Loucy (cell line): ENCODE measurements at regions not wholly inside any gene's neighbourhood (a gene's known extent, or its start where the extent isn't known, plus 50 kb on each side); places are given as distances from the start of the nearest gene placed in this dataset.

Source experiments
- H2AFZ ChIP-seq: fragments of 200-600 bp; sonication (generic); 2 replicates; pipeline ENCODE4 v1.6.0; 2016; ENCODE audit warnings: antibody characterized with exemption, mild to moderate bottlenecking, low read length, moderate library complexity
- H3F3A ChIP-seq: fragments of 200-600 bp; 2 replicates; pipeline ENCODE4 v1.6.0; 2016; ENCODE audit warnings: antibody characterized with exemption, low read depth, mild to moderate bottlenecking
- H3K27me3 ChIP-seq: fragments of 200-600 bp; sonication (generic); 2 replicates; pipeline ENCODE4 v1.6.1; 2014; ENCODE audit warnings: low read length, mild to moderate bottlenecking; ENCODE audit not compliant: insufficient read depth, poor library complexity, severe bottlenecking
- H3K36me3 ChIP-seq: fragments of 200-600 bp; sonication (generic); 2 replicates; pipeline ENCODE4 v1.6.1; 2016; ENCODE audit warnings: low read length; ENCODE audit not compliant: insufficient read depth
- H3K4me1 ChIP-seq: fragments of 200-600 bp; sonication (generic); 2 replicates; pipeline ENCODE4 v1.5.1; 2014; ENCODE audit warnings: low read length, mild to moderate bottlenecking; ENCODE audit not compliant: insufficient read depth, poor library complexity, severe bottlenecking
- H3K4me2 ChIP-seq: fragments of 200-600 bp; sonication (generic); 2 replicates; pipeline ENCODE4 v1.6.0; 2014; ENCODE audit warnings: antibody characterized with exemption, low read length, low read depth, mild to moderate bottlenecking; ENCODE audit not compliant: poor library complexity, severe bottlenecking
- H3K4me3 ChIP-seq: fragments of 200-600 bp; sonication (generic); 2 replicates; pipeline ENCODE4 v1.5.1; 2014; ENCODE audit warnings: low read length, mild to moderate bottlenecking, mixed read lengths; ENCODE audit not compliant: poor library complexity, severe bottlenecking
- H3K79me2 ChIP-seq: fragments of 200-600 bp; sonication (generic); 2 replicates; pipeline ENCODE4 v1.6.1; 2014; ENCODE audit warnings: low read length; ENCODE audit not compliant: insufficient read depth
- H3K9ac ChIP-seq: fragments of 200-600 bp; sonication (generic); 2 replicates; pipeline ENCODE4 v1.6.0; 2014; ENCODE audit warnings: mild to moderate bottlenecking, low read depth, low read length, moderate library complexity; ENCODE audit not compliant: poor library complexity, severe bottlenecking
- H3K9me2 ChIP-seq: fragments of 200-600 bp; sonication (generic); replicated peaks from 2 replicates; pipeline ENCODE4 v1.6.1; 2016; ENCODE audit warnings: low read depth, low read length, mixed read lengths
- H3K9me3 ChIP-seq: fragments of 200-600 bp; sonication (generic); 2 replicates; pipeline ENCODE4 v1.6.1; 2014; ENCODE audit warnings: mild to moderate bottlenecking, antibody characterized with exemption, low read length, low read depth; ENCODE audit not compliant: insufficient read depth
- H4K20me1 ChIP-seq: fragments of 200-600 bp; sonication (generic); 2 replicates; pipeline ENCODE4 v1.6.0; 2014; ENCODE audit warnings: antibody characterized with exemption, low read length, mild to moderate bottlenecking; ENCODE audit not compliant: insufficient read depth, poor library complexity, severe bottlenecking
- CTCF ChIP-seq: fragments of 200-600 bp; sonication (generic); conservative IDR thresholded peaks from 2 replicates; pipeline ENCODE4 v1.5.1; 2014; ENCODE audit warnings: mild to moderate bottlenecking, antibody characterized with exemption, low read length
- EZH2phosphoT487 ChIP-seq: fragments of 200-600 bp; IDR thresholded peaks from 2 replicates; pipeline ENCODE4 v1.6.1; 2018; ENCODE audit warnings: antibody characterized with exemption, mild to moderate bottlenecking, moderate library complexity, borderline replicate concordance

- no peak overlapping the region for H2AFZ ChIP-seq
- TF ChIP-seq EZH2phosphoT487 (no peak), CTCF (no peak)
- no peak overlapping the region for H3K4me2 ChIP-seq
- H3K9me3 ChIP-seq = no peaks in the 10 kb centered on the region
- H3K4me3 ChIP-seq = no peak overlapping the region
- H3K9me2 ChIP-seq = no peaks in the 10 kb centered on the region
- H3K9ac ChIP-seq = no peak overlapping the region
- no peaks in the 10 kb centered on the region for H4K20me1 ChIP-seq
- H3K27me3 ChIP-seq = no peaks in the 10 kb centered on the region
- H3K4me1 ChIP-seq = no peaks in the 10 kb centered on the region
- H3K79me2 ChIP-seq = no peaks in the 10 kb centered on the region
- no peaks in the 10 kb centered on the region for H3F3A ChIP-seq
- H3K36me3 ChIP-seq = no peaks in the 10 kb centered on the region
These were observed 161.2 kb upstream of the NFIA start for GRCh38 chr1:60921175-60921574.

GRCh38 chr1:60920561-60920960 lies 161.8 kb upstream of the NFIA start:
- Histone ChIP-seq H3K27me3 (no peaks in the 10 kb centered on the region), H3F3A (no peaks in the 10 kb centered on the region), H3K9ac (no peak overlapping the region), H3K9me3 (no peaks in the 10 kb centered on the region), H2AFZ (no peak overlapping the region), H3K36me3 (no peaks in the 10 kb centered on the region), H4K20me1 (no peaks in the 10 kb centered on the region), H3K9me2 (no peaks in the 10 kb centered on the region), H3K4me3 (no peak overlapping the region), H3K4me2 (no peak overlapping the region), H3K4me1 (no peaks in the 10 kb centered on the region), H3K79me2 (no peaks in the 10 kb centered on the region)
- no peak for TF ChIP-seq CTCF
- TF ChIP-seq EZH2phosphoT487 = no peak

- H3K36me3 ChIP-seq = no peaks in the 10 kb centered on the region
- TF ChIP-seq CTCF (no peak), EZH2phosphoT487 (no peak)
- no peak overlapping the region for H3K9ac ChIP-seq
- H4K20me1 ChIP-seq = no peaks in the 10 kb centered on the region
- H3K9me3 ChIP-seq = no peaks in the 10 kb centered on the region
- no peaks in the 10 kb centered on the region for H3K4me1 ChIP-seq
- no peaks in the 10 kb centered on the region for H3K9me2 ChIP-seq
- H2AFZ ChIP-seq = no peak overlapping the region
- no peak overlapping the region for H3K4me2 ChIP-seq
- no peaks in the 10 kb centered on the region for H3K79me2 ChIP-seq
- no peaks in the 10 kb centered on the region for H3K27me3 ChIP-seq
- H3F3A ChIP-seq = no peaks in the 10 kb centered on the region
- no peak overlapping the region for H3K4me3 ChIP-seq
These were observed 163.5 kb upstream of the NFIA start for GRCh38 chr1:60918867-60919266.
